H4 (cell line): ENCODE measurements at regions not wholly inside any gene's neighbourhood (a gene's known extent, or its start where the extent isn't known, plus 50 kb on each side); places are given as distances from the start of the nearest gene placed in this dataset.
A peak's percentile ranks its signal among the peaks of the same experiment; 100 is the strongest.

Source experiments
- DNase-seq: peaks from one replicate; pipeline ENCODE4 v3.0.0-alpha.2; 2015; ENCODE audit warnings: low spot score

DNA sequence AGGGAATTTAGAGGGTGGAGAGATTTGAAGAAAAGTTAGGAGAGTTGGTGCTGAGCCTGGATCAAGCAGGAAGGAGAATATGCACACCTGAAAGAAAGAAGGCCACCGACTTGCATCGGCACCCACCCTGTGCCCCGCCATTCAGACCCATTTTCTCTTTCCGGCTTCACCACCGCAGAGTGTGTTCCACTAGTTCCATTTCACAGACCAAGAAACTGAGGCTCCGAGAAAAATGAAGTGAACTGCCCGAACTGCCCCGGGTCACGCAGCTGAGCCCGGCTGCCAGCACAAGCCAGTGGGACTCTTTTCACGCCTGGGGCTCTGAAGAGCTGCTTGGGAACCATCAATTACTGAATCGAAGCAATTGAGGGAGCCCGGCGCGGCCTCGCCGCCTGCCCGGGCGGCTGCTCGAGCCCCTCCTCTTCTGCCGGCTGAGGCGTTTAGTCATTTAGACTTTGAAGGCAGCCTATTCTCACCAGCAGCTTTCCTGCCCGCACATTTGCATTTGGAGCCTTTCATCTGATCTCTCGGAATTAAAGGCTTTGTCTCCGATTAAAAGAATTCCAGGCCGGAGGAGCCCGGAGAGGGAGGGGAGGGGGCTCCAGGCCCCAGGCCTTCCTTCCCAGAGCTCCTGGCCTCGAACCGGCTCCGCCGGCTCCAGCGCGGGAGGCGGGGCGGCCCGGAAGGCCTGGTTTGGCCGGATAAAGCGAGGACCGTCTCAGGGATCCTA, 140.2 kb upstream of the PJA1 start:
- DNase-seq, result no peak

DNA sequence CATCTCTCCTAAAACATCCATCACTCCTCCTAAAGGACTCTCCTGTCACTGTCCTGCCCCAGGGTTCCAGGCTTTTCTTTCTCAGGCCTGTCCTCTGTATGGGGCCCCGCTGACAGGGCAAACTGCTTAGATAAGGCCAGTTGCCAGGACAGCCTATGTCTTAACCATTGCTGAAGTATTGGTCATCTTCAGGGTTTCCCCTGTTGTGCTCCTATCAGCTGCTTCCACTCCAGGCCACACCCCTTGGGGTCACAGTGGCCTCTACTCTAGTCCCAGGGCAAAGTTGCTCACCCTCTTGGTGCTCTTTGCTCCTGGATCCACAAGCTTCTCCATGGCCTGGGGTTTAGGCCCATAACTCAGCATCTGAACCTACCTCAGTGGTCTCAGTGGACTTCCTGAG, 138.0 kb upstream of the PJA1 start:
- no peak for DNase-seq

DNA sequence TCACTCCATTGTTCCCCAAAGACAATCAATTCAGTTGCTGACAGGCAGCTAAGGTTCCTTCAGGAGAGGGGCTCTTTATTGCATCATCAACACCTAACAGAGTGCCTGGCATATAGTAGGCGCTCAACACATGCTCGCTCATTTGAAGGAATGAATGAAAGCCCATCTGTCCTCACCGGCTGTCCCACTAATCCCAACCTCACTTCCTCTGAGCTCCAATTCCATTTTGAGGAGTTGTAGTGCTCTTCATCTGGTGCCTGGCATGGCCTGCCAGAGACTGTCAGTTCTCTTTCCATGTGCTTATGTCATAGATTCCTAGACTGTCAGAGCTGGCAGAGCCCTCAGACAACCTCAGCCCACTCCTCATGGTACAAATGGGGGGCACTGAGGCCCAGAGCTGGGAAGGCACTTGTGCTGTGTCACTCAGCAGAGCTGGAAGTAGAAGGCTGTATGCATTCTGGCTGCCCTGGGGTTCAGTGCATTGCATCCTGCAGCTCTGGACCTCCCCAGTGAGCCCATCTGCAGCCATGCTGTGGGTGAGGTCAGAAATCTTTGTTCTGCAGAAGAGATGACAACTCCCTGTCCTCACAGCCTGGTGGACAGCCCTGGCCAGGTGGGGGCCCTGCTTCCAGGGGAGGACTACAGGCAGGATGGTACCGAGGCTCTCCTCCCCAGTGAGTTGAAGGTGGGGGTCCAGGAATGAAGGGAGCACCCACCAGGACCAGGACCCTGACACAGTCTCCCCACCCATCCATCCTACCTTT, 134.9 kb upstream of the PJA1 start:
- no peak for DNase-seq

DNA sequence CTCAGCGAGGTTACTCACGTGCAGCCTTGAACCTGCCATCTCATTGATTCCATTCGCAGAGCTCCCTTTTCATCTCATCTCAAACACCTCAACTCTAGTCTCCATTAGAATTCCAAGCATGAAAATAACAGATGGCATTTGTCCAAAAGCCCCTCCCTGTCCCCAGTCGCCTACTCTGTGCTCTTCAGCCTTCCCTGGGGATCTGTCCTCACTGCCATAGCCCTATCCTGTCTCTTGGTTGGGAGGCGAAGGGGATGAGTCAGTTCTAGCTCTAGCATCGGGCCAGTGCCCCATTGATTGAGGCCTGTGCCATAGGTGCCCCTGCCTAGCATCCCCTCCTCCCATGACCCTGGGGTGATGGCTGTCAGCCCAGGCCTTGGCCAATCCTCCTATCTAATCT, 134.0 kb upstream of the PJA1 start:
- DNase-seq, result no peak

DNA sequence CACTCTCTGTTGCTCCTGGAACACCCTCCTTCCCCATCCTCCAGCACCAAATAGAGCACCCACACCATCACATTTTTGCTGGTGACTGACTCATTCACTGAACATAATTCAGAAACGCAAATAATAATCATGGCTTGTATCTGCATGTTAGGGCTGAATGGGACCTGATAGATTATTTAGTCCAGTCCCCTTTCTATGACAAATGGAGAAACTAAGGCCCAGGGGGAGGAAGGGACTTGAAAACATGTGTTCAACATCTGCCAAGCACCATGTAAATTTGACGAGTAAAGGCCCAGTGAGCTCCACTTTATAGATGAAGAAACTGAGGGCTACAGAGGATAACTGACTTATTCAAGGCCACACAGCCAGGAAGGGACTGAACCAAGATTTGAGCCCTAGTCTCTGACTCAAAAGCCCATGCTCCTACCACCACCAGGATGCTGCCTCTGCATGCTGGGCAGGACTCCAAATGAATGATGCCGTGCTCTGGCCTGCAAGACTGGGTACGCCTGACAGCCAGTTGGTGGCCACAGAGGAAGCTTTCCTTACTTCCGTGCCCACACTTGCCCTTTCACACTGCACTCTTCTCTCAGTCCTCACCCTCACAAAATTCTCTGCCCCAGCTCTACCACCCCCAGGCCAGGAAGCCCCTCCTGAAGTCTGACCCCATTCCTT, 133.3 kb upstream of the PJA1 start:
- peak; percentile 30 for DNase-seq

DNA sequence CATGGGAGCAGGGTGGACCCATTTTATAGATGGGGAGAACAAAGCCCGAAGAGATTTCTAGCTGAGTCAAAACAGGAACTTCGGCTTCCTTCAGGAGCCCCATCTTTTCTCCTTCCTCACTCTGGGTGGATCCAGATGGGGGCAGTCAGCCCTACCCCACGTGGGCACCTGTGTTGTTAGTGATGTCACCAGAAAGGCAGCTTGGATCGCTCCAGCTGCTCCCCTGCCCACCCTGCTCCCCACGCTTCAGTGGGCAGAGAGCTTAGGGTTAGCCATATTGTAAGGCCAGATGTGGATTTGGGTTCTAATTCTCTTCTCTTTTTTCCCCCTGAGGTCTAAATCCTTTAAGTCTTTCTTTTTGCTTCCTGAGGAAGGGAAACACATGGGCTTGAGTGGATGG, 132.3 kb upstream of the PJA1 start:
- no peak for DNase-seq

DNA sequence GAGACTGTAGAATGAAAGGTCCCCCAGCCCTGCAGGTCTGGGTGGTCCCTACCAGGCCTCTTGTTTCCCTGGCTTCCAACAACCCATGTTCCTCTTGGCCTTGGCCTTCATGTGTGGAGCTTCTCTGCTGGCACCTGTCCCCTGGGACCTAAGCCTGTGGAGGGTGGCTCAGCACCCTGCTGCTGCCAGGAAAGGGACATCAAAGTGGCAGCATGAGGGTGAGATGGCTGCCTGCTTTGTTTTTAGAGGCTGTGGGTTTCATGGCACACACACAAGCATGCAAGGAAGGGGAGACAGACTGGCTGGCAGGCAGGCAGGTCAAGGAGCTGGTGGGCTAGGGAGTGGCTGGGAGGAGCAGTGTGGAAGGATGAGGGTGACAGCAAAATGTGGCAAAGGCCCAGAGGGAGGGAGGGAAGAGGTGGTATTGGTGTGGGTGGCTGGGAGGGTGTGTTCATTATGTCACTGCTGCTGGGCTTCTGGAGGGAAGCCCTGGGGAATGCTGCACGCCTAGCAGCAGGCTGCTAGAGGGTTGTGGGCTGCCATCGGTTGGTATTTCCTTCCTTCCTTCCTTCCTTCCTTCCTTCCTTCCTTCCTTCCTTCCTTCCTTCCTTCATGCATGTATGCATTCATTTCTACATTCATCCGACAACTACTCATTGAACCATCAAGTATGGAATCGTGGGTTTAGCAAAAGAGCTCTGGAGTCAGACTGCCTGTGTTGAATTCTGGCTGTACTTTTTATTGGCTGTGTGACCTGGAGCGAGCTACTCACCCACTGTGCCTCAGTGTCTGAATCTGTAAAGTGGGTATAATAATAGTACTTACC, 128.7 kb upstream of the PJA1 start:
- DNase-seq, result no peak

DNA sequence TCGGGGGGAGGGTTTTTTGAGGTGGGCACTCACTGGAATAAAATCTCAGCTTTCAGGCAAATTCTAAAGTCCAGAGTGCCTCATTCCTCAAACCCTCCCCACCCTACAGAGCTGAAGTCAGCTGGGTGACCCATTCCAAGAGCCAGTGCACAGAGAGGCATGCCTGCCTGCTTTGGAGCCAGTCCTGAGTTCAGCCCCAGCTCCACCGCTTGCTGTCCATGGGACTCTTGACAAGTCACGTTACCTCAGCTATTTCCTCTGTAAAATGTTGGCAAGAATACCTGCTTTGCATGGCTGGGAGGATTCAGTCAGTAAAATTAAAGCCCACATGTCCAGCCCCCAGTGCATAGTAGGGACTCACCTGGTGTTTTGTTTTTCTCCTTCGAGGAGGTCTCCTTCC, 125.9 kb upstream of the PJA1 start:
- DNase-seq, result no peak

DNA sequence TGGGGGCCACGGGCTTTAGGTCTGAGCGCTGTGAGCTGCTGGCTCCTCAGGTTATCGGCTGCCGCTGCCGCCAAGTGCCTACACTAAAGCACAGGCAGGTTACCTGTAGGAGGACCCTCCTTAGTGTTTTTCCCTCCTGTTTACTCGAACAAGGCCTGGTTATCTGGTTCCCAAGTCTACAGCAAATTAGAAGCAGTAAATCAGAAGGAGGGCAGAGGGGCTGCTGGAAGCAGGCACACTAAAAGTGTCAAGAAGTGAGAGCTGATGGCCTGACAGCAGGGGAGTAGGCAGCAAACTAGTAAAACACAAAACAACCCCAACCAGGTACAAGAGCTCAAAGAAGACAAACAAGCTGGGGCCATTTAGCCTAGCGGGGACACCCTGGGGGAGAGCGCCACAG, 125.0 kb upstream of the PJA1 start:
- no peak for DNase-seq

DNA sequence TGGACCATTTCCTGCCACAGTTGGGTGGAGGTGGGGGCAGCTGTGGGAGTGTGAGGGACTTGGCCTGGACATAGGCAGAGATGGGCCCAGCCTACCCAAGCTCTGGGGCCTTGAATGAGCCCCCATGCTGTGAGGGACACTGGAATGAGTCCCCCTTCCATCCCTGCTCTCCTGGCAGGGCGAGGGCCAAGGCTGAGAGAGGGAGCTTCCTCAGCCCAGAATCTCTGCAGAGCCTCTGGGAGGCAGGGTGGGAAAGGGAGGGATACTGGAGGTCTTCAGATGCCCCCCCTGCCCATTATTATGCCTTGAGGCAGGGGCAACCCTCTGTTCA, 124.5 kb upstream of the PJA1 start:
- no peak for DNase-seq

DNA sequence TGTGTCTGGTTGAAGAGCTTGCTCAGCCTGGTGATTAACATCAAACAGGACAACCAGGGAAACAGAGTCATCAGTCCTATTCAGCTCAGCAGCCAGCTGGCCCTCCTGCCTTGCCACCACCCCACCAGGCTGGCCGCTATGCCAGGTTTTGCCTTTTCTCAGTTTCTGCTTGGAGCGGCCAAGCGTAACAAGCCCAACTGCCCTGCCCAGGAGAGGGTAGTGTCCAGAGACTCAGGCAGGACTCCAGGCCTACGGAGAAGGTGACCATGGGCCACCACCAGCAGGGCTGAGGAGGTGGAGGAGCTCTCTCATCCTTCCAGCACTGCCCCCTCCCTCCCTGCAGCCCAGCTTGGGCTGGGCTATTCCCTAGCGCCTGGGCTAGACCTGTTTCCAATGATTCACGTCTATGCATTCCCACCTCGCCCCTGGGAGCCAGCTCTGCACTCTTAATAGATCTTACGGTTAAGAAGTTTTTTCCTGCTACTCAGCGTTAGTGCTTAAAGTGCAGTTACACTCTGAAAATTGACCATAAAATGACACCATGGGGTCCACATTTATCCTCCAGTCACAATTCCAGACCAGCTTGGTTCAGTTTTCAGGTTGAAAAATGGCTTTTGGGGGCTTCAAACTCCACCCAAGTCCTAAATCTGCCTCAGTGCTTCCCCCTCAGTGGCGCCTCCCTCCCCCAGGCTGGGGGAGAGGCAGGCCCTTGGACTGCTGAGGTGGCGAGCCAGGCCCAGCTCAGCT, 124.0 kb upstream of the PJA1 start:
- no peak for DNase-seq

DNA sequence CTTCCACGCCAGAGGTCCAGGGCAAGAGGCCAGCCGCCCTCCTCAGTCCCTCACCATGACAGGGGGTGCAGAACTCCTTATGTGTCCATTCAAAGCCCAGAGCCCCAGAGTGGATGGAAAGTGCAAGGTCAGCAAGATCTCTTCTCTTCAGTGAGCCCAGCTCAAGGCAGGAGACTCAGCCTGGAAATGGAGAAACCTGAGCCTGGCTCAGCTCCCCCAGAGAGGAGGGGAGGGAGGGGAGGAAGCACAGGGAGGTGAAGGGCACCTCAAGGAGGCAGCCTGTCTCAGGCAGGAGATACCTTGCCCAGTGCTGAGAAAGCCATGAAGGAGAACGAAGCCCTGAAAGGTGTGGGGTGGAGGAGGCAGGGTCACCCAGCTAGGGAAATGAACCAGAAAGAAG, 121.8 kb upstream of the PJA1 start:
- DNase-seq, result no peak

DNA sequence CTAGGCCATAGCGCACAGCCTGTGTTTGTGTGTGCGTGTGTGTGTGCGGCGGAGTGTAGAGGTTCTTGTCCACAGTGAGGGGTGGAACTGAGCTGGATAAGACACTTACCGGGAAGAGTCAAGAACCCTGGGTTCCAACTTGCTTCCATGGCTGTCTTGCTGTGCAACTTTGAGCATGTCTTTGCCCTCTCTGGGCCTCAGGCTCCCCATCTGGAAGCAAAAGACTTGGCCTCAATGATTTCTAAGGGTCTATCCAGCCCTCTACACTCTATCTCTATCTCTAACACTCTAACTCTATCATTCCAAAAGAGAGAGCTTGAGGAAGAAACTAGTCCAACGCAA, 121.3 kb upstream of the PJA1 start:
- no peak for DNase-seq

DNA sequence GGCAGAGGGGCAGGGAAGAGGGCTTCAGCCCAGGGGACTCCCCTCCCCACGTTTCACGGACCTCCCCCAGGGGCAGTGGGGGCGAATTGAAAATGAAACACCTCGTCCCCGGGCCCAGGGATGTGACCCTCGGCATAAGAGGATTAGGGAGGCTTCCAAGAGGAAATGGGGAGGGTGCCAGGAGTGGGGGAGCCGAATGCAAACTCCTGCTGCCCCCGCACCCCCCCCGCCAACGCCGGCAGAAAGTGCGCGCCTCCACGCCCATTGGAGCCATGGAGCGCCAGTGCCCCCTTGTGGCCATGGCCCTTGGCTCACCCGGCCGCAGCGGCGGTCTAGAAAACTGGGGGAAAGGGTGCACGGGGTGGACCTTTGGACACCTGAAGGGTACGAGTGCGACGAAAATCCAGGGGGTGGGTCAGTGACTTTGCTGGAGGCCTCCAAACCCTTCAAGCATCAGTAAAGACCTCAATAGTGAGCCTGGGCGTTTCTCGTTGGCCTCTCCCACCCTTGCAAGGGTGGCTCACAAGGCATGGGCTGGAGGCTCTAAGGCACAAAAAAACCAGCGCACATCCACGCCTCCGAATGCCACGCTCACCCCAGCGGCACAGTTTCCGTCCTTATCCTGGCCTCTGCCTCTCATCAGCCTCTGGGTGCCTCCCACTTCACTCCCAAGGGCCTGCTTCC, 120.8 kb upstream of the PJA1 start:
- DNase-seq, result peak; percentile 29

DNA sequence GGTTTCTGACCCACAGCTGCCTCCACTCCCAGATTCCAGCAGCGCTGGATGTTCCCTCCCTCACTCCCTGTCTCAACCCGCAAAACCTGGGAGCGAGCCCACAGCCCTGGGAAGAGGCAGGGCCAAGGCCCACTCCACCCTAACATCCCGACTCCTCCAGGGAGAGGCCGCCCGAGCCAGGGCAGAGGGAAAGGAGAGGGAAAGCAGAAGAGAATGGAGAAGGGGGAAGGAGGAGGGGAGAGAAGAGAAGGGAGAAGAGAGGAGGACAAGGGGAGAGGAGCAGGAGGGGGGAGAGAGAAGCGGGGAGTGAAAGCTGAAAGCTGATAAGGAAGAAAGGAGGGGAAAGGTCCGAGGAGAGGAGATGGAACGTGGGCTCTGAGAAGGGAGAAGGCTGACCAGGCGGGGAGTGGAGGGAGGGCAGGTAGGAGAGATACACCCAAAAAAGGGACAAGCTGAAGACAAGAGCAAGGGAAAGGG, 120.2 kb upstream of the PJA1 start:
- DNase-seq, result no peak

DNA sequence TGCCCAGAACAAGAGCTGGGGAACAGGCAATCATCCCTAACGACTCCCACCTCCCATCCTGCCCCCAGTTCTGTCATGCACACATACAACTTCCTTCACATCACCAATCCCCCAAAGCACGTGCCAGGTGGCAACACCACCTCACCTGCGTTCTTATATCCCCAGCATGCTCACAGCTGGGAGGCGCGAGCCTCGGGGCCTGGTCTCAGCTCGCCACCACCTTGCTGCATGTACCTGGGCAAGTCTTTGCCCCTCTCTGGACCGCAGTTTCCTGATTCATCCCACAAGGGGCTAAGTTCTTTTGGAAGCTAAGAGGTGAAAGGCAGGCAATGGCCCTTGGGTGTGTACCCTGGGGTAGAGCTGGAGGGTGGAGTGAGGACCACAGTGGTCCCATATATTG, 119.2 kb upstream of the PJA1 start:
- DNase-seq, result no peak

DNA sequence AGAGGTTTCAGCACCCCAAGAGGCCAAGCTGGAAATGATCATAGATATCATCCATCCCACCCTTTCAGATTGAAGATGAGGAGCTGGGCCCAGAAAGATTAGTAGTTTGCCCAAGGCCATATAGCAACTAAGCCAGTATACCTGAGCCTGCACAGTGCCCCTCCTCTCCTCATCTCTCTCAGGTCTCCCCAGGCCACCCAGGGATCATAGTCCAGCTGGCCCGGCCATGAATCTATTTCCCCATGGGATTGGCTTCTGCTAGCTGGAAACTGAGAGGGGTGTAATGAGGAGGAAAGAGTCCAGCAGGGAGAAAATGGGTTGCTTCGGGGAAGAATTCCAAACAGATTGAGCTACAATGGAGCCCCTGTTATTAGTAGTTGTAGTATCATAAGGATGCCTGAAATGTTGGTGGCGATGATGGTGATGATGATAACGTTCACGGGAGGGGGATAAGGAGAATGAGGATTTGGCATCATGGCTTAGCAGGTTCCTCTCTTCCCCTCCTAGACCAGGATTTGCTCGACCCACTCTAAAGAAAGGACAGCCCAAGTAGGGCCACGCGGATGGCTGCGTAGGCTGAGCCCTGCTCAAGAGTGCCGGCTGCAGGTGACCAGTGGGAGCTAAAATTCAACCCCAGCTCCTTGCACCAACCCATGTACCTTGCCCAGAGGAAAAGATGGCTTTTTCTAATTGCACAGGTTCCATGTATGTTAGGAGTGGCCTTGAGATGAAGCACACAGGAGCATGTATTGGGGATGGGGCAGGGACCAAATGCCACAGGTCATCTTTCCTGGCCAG, 117.8 kb upstream of the PJA1 start:
- no peak for DNase-seq

DNA sequence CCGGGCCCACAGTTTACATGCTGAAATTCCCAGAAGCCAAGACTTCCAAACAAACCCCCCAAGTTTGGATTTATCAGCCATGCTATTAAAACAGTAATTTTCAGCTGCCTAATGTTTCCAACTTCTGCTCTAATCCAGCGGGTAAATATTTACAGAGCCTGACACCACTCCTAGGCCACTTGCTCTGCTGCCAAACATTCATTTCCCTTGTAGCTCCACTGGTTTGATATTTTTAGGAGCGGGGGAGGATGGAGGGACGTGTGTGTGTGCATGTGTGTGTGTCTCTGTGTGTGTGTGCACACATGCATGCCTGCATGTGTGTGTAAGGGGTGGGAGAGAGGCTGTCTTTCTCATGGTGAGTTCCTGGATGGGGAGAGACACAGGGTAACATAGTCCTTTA, 115.7 kb upstream of the PJA1 start:
- DNase-seq, result no peak

DNA sequence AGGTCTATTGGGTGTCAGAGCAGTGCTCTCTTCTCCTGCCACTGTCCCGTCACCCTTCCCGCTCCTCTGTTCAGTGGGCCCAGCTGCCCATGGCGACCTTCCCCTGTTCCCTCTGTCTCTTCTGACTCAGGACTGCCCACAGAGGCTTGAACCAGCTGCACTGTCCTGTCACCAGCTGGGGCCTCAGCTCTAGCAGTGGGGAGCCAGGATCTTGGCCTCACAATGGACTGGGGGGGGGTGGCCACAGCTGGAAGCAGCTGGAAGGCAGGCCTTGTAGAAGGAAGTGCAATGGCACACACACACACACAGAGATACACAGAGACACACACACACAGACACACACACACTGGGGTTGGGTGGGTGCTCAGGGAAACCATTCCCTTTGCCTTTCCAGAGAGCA, 114.0 kb upstream of the PJA1 start:
- no peak for DNase-seq

DNA sequence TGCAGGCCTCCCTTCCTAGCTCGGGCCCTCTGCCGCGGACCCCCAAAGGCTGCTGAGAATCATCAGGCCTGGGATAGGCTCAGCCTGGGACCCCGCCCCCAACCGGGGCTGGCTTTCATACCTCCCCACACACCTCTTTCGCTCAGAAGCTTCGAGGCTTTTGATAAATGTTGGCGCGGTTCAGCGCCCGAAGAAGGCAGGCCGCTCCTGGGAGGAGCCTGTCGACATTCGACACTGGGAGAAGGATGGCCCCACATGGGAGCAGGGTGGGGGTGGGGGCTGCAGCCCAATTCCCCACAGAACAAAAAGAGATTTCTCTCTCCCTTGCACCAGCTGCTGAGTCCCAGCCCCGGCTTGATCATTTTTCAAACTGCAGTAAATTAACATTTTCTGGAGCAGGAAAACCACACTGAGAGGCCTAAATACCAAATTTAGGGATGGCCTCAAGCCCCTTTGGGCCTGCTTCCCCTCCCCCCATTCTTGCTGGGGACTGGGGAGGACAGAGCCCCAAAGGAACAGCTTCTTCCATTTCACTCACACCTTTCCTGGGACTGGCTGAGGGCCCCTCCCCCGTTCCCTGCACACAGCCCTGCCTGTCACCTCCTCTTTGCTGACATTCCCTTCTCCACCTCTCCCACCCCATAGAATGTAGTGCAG, 112.9 kb upstream of the PJA1 start:
- DNase-seq, result no peak
